Uterus (tissue), 3 donors: ENCODE measurements at regions not wholly inside any gene's neighbourhood (a gene's known extent, or its start where the extent isn't known, plus 50 kb on each side); places are given as distances from the start of the nearest gene placed in this dataset.
A peak's percentile ranks its signal among the peaks of the same experiment; 100 is the strongest.

ENCODE experiments used
- DNase-seq, 2 donors: peaks; one replicate each; pipeline ENCODE4 v3.0.0-alpha.2; 2019 to 2020
- H3K27ac ChIP-seq, 2 donors: fragments of 200-600 bp; sonication (generic); 1 replicate in 1 of 2; 2 replicates in 1 of 2; pipeline ENCODE4 v1.5.1; 2016 to 2018
- H3K27me3 ChIP-seq, 2 donors: fragments of 200-600 bp; sonication (generic); one replicate each; pipeline ENCODE4 v1.5.1; 2018 to 2019; ENCODE audit warnings: control low read depth in 1 of 2
- H3K36me3 ChIP-seq, 2 donors: fragments of 200-600 bp; sonication (generic); one replicate each; pipeline ENCODE4 v1.5.1; 2019; ENCODE audit warnings: control low read depth in 1 of 2
- H3K4me1 ChIP-seq, 2 donors: fragments of 200-600 bp; sonication (generic); one replicate each; pipeline ENCODE4 v1.5.1; 2018 to 2019; ENCODE audit warnings: control low read depth in 1 of 2
- H3K4me3 ChIP-seq, 2 donors: fragments of 200-600 bp; sonication (generic); 1 replicate in 1 of 2; 2 replicates in 1 of 2; pipeline ENCODE4 v1.5.1; 2018 to 2019; ENCODE audit warnings: mild to moderate bottlenecking in 1 of 2
- H3K9me3 ChIP-seq, 2 donors: fragments of 200-600 bp; sonication (generic); one replicate each; pipeline ENCODE4 v1.5.1; 2019; ENCODE audit warnings: control low read depth in 1 of 2
- POLR2A ChIP-seq, 2 donors: fragments of 450-650 bp; IDR thresholded peaks; one replicate each; pipeline ENCODE4 v1.6.1; 2016; ENCODE audit warnings: antibody characterized with exemption in 2 of 2, mild to moderate bottlenecking in 1 of 2, moderate library complexity in 1 of 2
- intact Hi-C: fragments of 100-400 bp; cut with DNase I; formaldehyde crosslinking; loops from one replicate; pipeline ENCODE4 v1.15.1; 2023; ENCODE audit warnings: low total_unique reads
- TF ChIP-seq, protein P1 (sequence below), 4 experiments: fragments of 200-600 bp in 2 of 4; fragments of 450-650 bp in 2 of 4; sonication (generic) in 2 of 4; IDR thresholded peaks; one replicate each; pipeline ENCODE4 v1.5.1; 2016 to 2019; ENCODE audit warnings: antibody characterized with exemption in 4 of 4, mild to moderate bottlenecking in 2 of 4, moderate library complexity in 1 of 4
- donor health status: DM: yes; HTN: yes; CAD: no.

DNA sequence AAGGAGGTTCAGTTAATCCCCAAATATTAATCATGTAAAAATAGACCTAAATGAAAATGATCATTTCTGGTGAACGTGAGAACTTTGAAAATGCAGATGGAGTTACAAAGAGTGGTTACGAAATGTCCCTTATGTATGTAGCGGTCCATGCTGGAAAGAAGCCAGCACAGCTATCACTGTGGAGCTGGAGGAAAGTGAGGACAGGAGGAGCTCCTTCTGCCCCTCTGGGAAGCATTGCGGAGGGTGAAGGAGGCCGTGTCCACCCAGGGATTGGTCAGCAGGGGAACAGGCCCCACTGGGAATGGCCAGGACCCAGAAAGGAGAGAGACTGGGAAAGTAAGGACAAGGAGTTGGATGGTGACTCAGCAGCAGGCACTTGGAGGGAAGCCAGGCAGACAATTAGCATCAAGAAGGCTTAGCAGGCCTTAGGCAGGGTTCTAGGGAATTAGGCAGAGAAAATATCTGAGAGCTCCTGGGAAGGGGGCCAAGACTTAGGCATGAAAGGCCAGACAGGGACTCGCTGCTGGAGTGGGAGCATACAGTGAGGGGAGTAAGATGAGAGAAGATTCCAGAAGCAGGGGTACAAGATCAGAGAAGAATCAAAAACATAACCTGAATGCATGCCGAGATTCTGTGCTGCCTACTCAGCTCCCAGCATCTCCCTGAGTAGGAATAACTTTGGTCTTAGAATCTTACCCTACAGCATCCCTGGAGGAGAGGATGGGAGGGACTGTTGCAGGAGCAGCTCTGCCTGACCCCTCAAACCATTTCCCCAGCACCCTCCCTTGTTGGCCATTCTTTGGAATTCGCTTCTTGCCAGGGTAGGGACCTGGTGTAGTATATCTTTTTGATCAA, 171.0 kb upstream of the UMPS start:
- intact Hi-C loops: loop anchor here (10.0 kb wide), 1 partner anchor 64 kb away; no protein-coding TSS in a partner anchor
- no peaks in the 10 kb centered on the region for H3K4me1 ChIP-seq
- no peaks in the 10 kb centered on the region for H3K9me3 ChIP-seq
- H3K27ac ChIP-seq: peak overlapping the region; percentile 51 to 53
- H3K36me3 ChIP-seq: no peaks in the 10 kb centered on the region
- TF ChIP-seq, protein P1, sequence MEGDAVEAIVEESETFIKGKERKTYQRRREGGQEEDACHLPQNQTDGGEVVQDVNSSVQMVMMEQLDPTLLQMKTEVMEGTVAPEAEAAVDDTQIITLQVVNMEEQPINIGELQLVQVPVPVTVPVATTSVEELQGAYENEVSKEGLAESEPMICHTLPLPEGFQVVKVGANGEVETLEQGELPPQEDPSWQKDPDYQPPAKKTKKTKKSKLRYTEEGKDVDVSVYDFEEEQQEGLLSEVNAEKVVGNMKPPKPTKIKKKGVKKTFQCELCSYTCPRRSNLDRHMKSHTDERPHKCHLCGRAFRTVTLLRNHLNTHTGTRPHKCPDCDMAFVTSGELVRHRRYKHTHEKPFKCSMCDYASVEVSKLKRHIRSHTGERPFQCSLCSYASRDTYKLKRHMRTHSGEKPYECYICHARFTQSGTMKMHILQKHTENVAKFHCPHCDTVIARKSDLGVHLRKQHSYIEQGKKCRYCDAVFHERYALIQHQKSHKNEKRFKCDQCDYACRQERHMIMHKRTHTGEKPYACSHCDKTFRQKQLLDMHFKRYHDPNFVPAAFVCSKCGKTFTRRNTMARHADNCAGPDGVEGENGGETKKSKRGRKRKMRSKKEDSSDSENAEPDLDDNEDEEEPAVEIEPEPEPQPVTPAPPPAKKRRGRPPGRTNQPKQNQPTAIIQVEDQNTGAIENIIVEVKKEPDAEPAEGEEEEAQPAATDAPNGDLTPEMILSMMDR (IDR thresholded peaks at IDR 0.05): no peak
- no peak for TF ChIP-seq POLR2A (IDR thresholded peaks at IDR 0.05)
- no peaks in the 10 kb centered on the region for H3K27me3 ChIP-seq
- peak; percentile 78 to 92 for DNase-seq
- H3K4me3 ChIP-seq: no peak overlapping the region

GRCh38 chr3:124559846-124560574, 170.2 kb upstream of the UMPS start:
- intact Hi-C loops: loop anchor here (10.0 kb wide), 1 partner anchor 65 kb away; no protein-coding TSS in a partner anchor

DNA sequence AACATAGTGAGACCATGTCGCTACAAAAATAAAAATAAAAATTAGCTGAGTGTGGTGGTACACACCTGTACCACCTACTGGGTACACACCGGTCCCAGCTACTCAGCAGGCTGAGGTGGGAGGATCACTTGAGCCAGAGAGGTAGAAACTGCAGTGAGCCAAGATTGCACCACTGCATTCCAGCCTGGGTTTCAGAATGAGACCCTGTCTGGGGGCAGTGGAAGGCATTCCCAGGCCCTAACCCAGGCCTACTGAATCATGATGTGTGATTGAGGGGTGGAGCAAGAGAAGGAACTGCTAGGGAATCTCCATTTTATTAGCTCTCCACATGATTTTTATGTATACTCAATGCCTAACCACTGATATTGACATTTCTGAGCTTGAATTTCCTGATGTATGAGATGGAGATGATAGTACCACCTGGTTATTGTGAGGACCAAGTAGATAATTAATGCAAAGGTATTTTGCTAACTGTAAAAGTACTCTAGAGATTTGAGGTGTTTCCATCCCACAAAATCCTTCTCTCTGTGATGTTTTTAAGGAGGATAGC, 169.5 kb upstream of the UMPS start:
- TF ChIP-seq POLR2A (IDR thresholded peaks at IDR 0.05): no peak
- TF ChIP-seq, protein P1 (IDR thresholded peaks at IDR 0.05): no peak
- Histone ChIP-seq H3K27me3 (no peaks in the 10 kb centered on the region), H3K27ac (no peak overlapping the region), H3K9me3 (no peaks in the 10 kb centered on the region), H3K4me1 (no peaks in the 10 kb centered on the region), H3K4me3 (no peak overlapping the region), H3K36me3 (no peaks in the 10 kb centered on the region)
- DNase-seq: no peak
- intact Hi-C loops: no loop called here

More at GRCh38 chr3:124559846-124560574, 170.2 kb upstream of the UMPS start:
- TF ChIP-seq POLR2A (IDR thresholded peaks at IDR 0.05): no peak
- TF ChIP-seq, protein P1 (IDR thresholded peaks at IDR 0.05): peak; percentile 70 to 87 (median 81)
- peak; percentile 57 to 74 for DNase-seq
- H3K9me3 ChIP-seq: no peaks in the 10 kb centered on the region
- H3K27me3 ChIP-seq: no peaks in the 10 kb centered on the region
- H3K4me3 ChIP-seq: no peak overlapping the region
- H3K27ac ChIP-seq: peak overlapping the region; percentile 51 to 53
- H3K4me1 ChIP-seq: no peaks in the 10 kb centered on the region
- H3K36me3 ChIP-seq: no peaks in the 10 kb centered on the region

- no peak for TF ChIP-seq POLR2A (IDR thresholded peaks at IDR 0.05)
- TF ChIP-seq, protein P1 (IDR thresholded peaks at IDR 0.05): no peak
- H3K4me1 ChIP-seq: no peaks in the 10 kb centered on the region
- no peaks in the 10 kb centered on the region for H3K27me3 ChIP-seq
- H3K36me3 ChIP-seq: no peaks in the 10 kb centered on the region
- intact Hi-C loops: no loop called here
- no peaks in the 10 kb centered on the region for H3K9me3 ChIP-seq
- no peak for DNase-seq
- H3K4me3 ChIP-seq: no peak overlapping the region
- no peak overlapping the region for H3K27ac ChIP-seq
Measured at GRCh38 chr3:124562769-124563168, 167.5 kb upstream of the UMPS start.
